A673 (cell line): ENCODE measurements at regions not wholly inside any gene's neighbourhood (a gene's known extent, or its start where the extent isn't known, plus 50 kb on each side); places are given as distances from the start of the nearest gene placed in this dataset.

Source experiments
- BruUV-seq: library from RNA; stranded (reverse); fragments of 400-500 nt; replicated peaks from 2 replicates; lab custom pipeline; 2021; lab: Mats Ljungman, UMichigan
- CTCF ChIA-PET: fragments of 300-600 bp; sonication (Branson Sonifier 250); formaldehyde crosslinking; loops from one replicate; lab custom pipeline; 2022; ENCODE audit warnings: antibody characterized with exemption; lab: Charles Lee
- POLR2A ChIA-PET: fragments of 300-600 bp; sonication (Branson Sonifier 250); formaldehyde crosslinking; loops from one replicate; lab custom pipeline; 2022; ENCODE audit warnings: antibody characterized with exemption; ENCODE audit not compliant: low non-redundant PET; lab: Charles Lee
- DNase-seq: peaks from one replicate; pipeline ENCODE4 v3.0.0-alpha.2; 2015; ENCODE audit warnings: low spot score
- H3K27ac ChIP-seq: fragments of 200-600 bp; sonication (generic); 2 replicates; pipeline ENCODE4 v1.5.1; 2016; ENCODE audit warnings: mixed run types, low read depth, mild to moderate bottlenecking, mixed read lengths, antibody characterized with exemption, low read length; ENCODE audit not compliant: poor library complexity, severe bottlenecking
- H3K27me3 ChIP-seq: fragments of 200-600 bp; sonication (generic); replicated peaks from 2 replicates; pipeline ENCODE4 v1.6.1; 2017; ENCODE audit warnings: mixed run types, low read depth, mild to moderate bottlenecking, mixed read lengths, antibody characterized with exemption, low read length; ENCODE audit not compliant: insufficient read depth, poor library complexity
- H3K36me3 ChIP-seq: fragments of 200-600 bp; sonication (generic); 2 replicates; pipeline ENCODE4 v1.6.1; 2016; ENCODE audit warnings: mixed run types, mild to moderate bottlenecking, mixed read lengths, antibody characterized with exemption, low read length; ENCODE audit not compliant: insufficient read depth, poor library complexity, severe bottlenecking
- H3K4me1 ChIP-seq: fragments of 200-600 bp; sonication (generic); 2 replicates; pipeline ENCODE4 v1.6.1; 2017; ENCODE audit warnings: mixed run types, mild to moderate bottlenecking, mixed read lengths, antibody characterized with exemption, low read length; ENCODE audit not compliant: insufficient read depth, poor library complexity, severe bottlenecking
- H3K4me3 ChIP-seq: fragments of 200-600 bp; sonication (generic); 2 replicates; pipeline ENCODE4 v1.5.1; 2016; ENCODE audit warnings: low read depth, mixed run types, mild to moderate bottlenecking, mixed read lengths, low read length; ENCODE audit not compliant: poor library complexity, severe bottlenecking
- H3K9me3 ChIP-seq: fragments of 200-600 bp; sonication (generic); 2 replicates; pipeline ENCODE4 v1.6.1; 2016; ENCODE audit warnings: mixed run types, low read depth, mild to moderate bottlenecking, mixed read lengths, antibody characterized with exemption, low read length; ENCODE audit not compliant: poor library complexity, severe bottlenecking
- CTCF ChIP-seq: fragments of 300-800, 200-600 bp; sonication (generic); conservative IDR thresholded peaks from 2 replicates; pipeline ENCODE4 v1.5.1; 2017; ENCODE audit warnings: low read depth, mild to moderate bottlenecking, antibody characterized with exemption, low read length, moderate library complexity, mixed read lengths
- EZH2 ChIP-seq: fragments of 200-600 bp; sonication (generic); IDR thresholded peaks from 2 replicates; pipeline ENCODE4 v1.6.1; 2017; ENCODE audit warnings: borderline replicate concordance, low read depth, mild to moderate bottlenecking, mixed read lengths, antibody characterized with exemption, low read length; ENCODE audit not compliant: poor library complexity, severe bottlenecking
- intact Hi-C: fragments of 100-400 bp; cut with micrococcal nuclease; formaldehyde crosslinking; loops from one replicate; pipeline ENCODE4 v1.10.0; 2022; ENCODE audit not compliant: unreplicated experiment

- H3K27me3 ChIP-seq: no peaks in the 10 kb centered on the region
- no peak for DNase-seq
- TF ChIP-seq CTCF (no peak), EZH2 (no peak)
- no peak overlapping the region for H3K4me3 ChIP-seq
- H3K9me3 ChIP-seq: no peaks in the 10 kb centered on the region
- BruUV-seq: no TSS peak
- intact Hi-C loops: no loop called here
- no peak overlapping the region for H3K27ac ChIP-seq
- H3K4me1 ChIP-seq: no peaks in the 10 kb centered on the region
- no peaks in the 10 kb centered on the region for H3K36me3 ChIP-seq
- ChIA-PET POLR2A (interaction anchor here (0.6 kb wide), 1 partner anchor 77 kb away, joined by 3 read pairs; no protein-coding TSS in a partner anchor), CTCF (no interaction called here)
Measured at GRCh38 chr11:38543311-38543710, 1945.3 kb upstream of the RAG2 start.

- Histone ChIP-seq H3K4me1 (no peaks in the 10 kb centered on the region), H3K4me3 (no peak overlapping the region), H3K36me3 (no peaks in the 10 kb centered on the region), H3K27ac (no peak overlapping the region), H3K9me3 (no peaks in the 10 kb centered on the region), H3K27me3 (no peaks in the 10 kb centered on the region)
- BruUV-seq: no TSS peak
- TF ChIP-seq EZH2: no peak
- no peak for TF ChIP-seq CTCF
- ChIA-PET CTCF (no interaction called here), POLR2A (no interaction called here)
- DNase-seq: no peak
- intact Hi-C loops: no loop called here
Measured at GRCh38 chr11:38538866-38539680, 1941.0 kb upstream of the RAG2 start.

- Histone ChIP-seq H3K9me3 (peaks cover 7% of the 10 kb centered on the region), H3K27ac (no peak overlapping the region), H3K27me3 (no peaks in the 10 kb centered on the region), H3K4me1 (no peaks in the 10 kb centered on the region), H3K4me3 (no peak overlapping the region), H3K36me3 (no peaks in the 10 kb centered on the region)
- no TSS peak for BruUV-seq
- ChIA-PET CTCF (no interaction called here), POLR2A (no interaction called here)
- intact Hi-C loops: no loop called here
- TF ChIP-seq EZH2: no peak
- TF ChIP-seq CTCF: no peak
- no peak for DNase-seq
Measured at GRCh38 chr11:38530226-38530625, 1932.2 kb upstream of the RAG2 start.
